Ishikawa (cell line): ENCODE measurements at regions not wholly inside any gene's neighbourhood (a gene's known extent, or its start where the extent isn't known, plus 50 kb on each side); places are given as distances from the start of the nearest gene placed in this dataset.

ENCODE experiments used
- CEBPB ChIP-seq: IDR thresholded peaks from 2 replicates; pipeline ENCODE4 v1.6.1; 2012
- CREB1 ChIP-seq: IDR thresholded peaks from 2 replicates; pipeline ENCODE4 v1.6.1; 2012; ENCODE audit warnings: low read depth
- EGR1 ChIP-seq: IDR thresholded peaks from 2 replicates; pipeline ENCODE4 v1.6.1; 2012
- EP300 ChIP-seq: IDR thresholded peaks from 2 replicates; pipeline ENCODE4 v1.6.1; 2012; ENCODE audit warnings: borderline replicate concordance
- FOXM1 ChIP-seq: IDR thresholded peaks from 2 replicates; pipeline ENCODE4 v1.6.1; 2012; ENCODE audit warnings: low read depth, borderline replicate concordance
- NFIC ChIP-seq: IDR thresholded peaks from 2 replicates; pipeline ENCODE4 v1.6.1; 2012
- RAD21 ChIP-seq: IDR thresholded peaks from 2 replicates; pipeline ENCODE4 v1.6.1; 2012; ENCODE audit warnings: low read depth
- TAF1 ChIP-seq: IDR thresholded peaks from 2 replicates; pipeline ENCODE4 v1.6.1; 2012; ENCODE audit warnings: low read depth, mild to moderate bottlenecking
- TCF12 ChIP-seq: IDR thresholded peaks from 2 replicates; pipeline ENCODE4 v1.6.1; 2012; ENCODE audit warnings: low read depth
- TEAD4 ChIP-seq: IDR thresholded peaks from 2 replicates; pipeline ENCODE4 v1.6.1; 2012
- USF1 ChIP-seq: IDR thresholded peaks from 2 replicates; pipeline ENCODE4 v1.6.1; 2012
- YY1 ChIP-seq: IDR thresholded peaks from 2 replicates; pipeline ENCODE4 v1.6.1; 2012; ENCODE audit warnings: low read depth
- ZBTB7A ChIP-seq: IDR thresholded peaks from 2 replicates; pipeline ENCODE4 v1.6.1; 2012; ENCODE audit warnings: low read depth
- TF ChIP-seq, protein P1 (sequence below): IDR thresholded peaks from 2 replicates; pipeline ENCODE4 v1.6.1; 2012
- TF ChIP-seq, protein P2 (sequence below): IDR thresholded peaks from 2 replicates; pipeline ENCODE4 v1.6.1; 2012; ENCODE audit warnings: low read depth, mild to moderate bottlenecking

DNA sequence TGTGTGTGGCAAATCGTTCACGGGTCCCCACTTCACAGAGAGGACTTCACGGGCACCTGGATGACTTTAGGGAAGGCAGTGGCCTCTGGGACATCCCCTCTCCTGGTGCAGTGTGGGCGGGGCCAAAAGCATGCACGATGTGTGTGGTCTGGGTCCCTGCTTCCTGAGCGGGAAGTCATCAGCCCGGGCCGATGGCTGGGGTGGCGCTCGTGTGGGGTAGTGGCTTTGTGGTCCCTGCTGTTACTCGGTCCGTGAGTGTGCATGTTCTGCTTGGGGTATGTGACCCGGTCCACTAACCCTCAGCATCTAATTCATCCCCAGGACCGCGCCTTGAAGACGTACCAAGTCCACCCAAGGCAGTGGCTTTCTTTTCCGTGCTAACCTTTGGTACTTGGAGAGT, 142.5 kb upstream of the RTL1 start:
- TF ChIP-seq YY1 (no peak), TAF1 (no peak), CREB1 (no peak), EGR1 (no peak), CEBPB (no peak), TEAD4 (no peak), RAD21 (no peak), NFIC (no peak)
- TF ChIP-seq, protein P1, sequence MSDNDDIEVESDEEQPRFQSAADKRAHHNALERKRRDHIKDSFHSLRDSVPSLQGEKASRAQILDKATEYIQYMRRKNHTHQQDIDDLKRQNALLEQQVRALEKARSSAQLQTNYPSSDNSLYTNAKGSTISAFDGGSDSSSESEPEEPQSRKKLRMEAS, result no peak
- TF ChIP-seq, protein P2, sequence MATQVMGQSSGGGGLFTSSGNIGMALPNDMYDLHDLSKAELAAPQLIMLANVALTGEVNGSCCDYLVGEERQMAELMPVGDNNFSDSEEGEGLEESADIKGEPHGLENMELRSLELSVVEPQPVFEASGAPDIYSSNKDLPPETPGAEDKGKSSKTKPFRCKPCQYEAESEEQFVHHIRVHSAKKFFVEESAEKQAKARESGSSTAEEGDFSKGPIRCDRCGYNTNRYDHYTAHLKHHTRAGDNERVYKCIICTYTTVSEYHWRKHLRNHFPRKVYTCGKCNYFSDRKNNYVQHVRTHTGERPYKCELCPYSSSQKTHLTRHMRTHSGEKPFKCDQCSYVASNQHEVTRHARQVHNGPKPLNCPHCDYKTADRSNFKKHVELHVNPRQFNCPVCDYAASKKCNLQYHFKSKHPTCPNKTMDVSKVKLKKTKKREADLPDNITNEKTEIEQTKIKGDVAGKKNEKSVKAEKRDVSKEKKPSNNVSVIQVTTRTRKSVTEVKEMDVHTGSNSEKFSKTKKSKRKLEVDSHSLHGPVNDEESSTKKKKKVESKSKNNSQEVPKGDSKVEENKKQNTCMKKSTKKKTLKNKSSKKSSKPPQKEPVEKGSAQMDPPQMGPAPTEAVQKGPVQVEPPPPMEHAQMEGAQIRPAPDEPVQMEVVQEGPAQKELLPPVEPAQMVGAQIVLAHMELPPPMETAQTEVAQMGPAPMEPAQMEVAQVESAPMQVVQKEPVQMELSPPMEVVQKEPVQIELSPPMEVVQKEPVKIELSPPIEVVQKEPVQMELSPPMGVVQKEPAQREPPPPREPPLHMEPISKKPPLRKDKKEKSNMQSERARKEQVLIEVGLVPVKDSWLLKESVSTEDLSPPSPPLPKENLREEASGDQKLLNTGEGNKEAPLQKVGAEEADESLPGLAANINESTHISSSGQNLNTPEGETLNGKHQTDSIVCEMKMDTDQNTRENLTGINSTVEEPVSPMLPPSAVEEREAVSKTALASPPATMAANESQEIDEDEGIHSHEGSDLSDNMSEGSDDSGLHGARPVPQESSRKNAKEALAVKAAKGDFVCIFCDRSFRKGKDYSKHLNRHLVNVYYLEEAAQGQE, result no peak

DNA sequence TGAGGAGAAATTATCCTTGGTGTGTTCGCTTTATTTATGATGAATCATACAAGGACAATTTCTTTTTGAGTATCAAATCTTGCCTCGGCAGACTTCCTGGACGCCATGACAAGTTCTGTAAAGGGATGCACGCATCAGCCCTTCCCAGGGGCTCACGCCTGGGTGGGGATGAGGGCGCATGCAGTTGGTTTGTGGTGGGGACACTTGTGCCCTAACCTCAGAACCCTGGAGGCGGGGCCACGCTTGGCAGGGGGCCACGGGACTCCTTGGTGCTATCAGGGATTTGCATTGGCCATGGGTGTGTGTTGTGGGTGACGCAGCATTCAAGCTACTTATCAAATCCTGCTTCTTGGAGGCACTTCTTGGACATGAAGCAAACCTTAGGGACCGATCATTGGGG, 143.8 kb upstream of the RTL1 start:
- TF ChIP-seq CEBPB (no peak), EGR1 (no peak), ZBTB7A (no peak), RAD21 (no peak), TAF1 (no peak), EP300 (no peak), NFIC (no peak), TCF12 (no peak), USF1 (no peak), FOXM1 (no peak), TEAD4 (no peak), CREB1 (no peak), YY1 (no peak)
- TF ChIP-seq, protein P2, result no peak
- TF ChIP-seq, protein P1, result no peak

GRCh38 chr14:101048766-101049165, 145.2 kb upstream of the RTL1 start:
- TF ChIP-seq TAF1 (no peak), TCF12 (no peak), CEBPB (no peak), USF1 (no peak), EGR1 (no peak)

DNA sequence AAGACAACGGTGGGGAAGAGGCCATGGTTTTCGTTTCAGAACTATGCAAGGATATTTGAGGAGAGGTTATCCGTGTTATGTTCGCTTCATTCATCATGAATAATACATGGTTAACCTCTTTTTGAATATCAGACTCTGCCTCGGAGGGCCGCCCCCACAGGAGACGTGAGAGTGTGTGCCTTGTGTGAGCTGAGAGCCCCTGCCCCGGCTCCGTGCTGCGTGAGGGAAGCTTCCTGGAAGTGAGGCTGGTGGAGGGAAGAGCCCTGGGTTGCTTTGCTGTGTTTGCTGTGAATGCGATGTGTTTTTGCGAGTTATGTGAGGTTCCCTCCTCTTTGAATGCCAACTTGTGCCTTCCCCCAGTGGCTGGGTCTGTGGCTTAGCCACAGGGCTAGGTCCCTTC, 146.0 kb upstream of the RTL1 start:
- TF ChIP-seq, protein P1, result no peak
- TF ChIP-seq YY1, result no peak
- no peak for TF ChIP-seq TAF1
- TF ChIP-seq TEAD4, result no peak
- TF ChIP-seq EP300, result no peak
- TF ChIP-seq FOXM1, result no peak
- TF ChIP-seq NFIC, result no peak
- no peak for TF ChIP-seq ZBTB7A
- no peak for TF ChIP-seq USF1
- no peak for TF ChIP-seq TCF12
- TF ChIP-seq CEBPB, result no peak
- TF ChIP-seq CREB1, result no peak
- TF ChIP-seq, protein P2, result no peak
- no peak for TF ChIP-seq RAD21
- TF ChIP-seq EGR1, result no peak
